Central memory CD8-positive, alpha-beta T cell (primary cell): ENCODE measurements at regions not wholly inside any gene's neighbourhood (a gene's known extent, or its start where the extent isn't known, plus 50 kb on each side); places are given as distances from the start of the nearest gene placed in this dataset.
A peak's percentile ranks its signal among the peaks of the same experiment; 100 is the strongest.

Source experiments
- ATAC-seq: fragments of 150-1000 bp; cut with Tn5 transposase; replicated peaks from 2 replicates; pipeline ENCODE4 v1.10.0; 2022; ENCODE audit warnings: mild to moderate bottlenecking, moderate FRiP score, moderate number of reproducible peaks; ENCODE audit not compliant: poor library complexity, severe bottlenecking; ENCODE audit errors: extremely low read depth
- DNase-seq, 2 donors: peaks; one replicate each; pipeline ENCODE4 v3.0.0; 2021; ENCODE audit warnings: low spot score in 2 of 2
- H3K27ac Mint-ChIP-seq: one replicate; pipeline ENCODE4 v1.8.0; 2022; ENCODE audit warnings: low read depth, mild to moderate bottlenecking, moderate library complexity, mixed read lengths
- H3K27me3 Mint-ChIP-seq: one replicate; pipeline ENCODE4 v1.8.0; 2022; ENCODE audit warnings: mixed read lengths
- H3K36me3 Mint-ChIP-seq: one replicate; pipeline ENCODE4 v1.8.0; 2022; ENCODE audit warnings: mild to moderate bottlenecking, moderate library complexity, mixed read lengths; ENCODE audit not compliant: insufficient read depth
- H3K4me1 Mint-ChIP-seq: one replicate; pipeline ENCODE4 v1.8.0; 2022; ENCODE audit warnings: mixed read lengths
- H3K4me3 Mint-ChIP-seq: one replicate; pipeline ENCODE4 v1.8.0; 2022; ENCODE audit warnings: mild to moderate bottlenecking, moderate library complexity, mixed read lengths
- H3K9me3 Mint-ChIP-seq: one replicate; pipeline ENCODE4 v1.8.0; 2022; ENCODE audit warnings: mixed read lengths

- no peak overlapping the region for H3K27ac Mint-ChIP-seq
- no peak overlapping the region for H3K4me3 Mint-ChIP-seq
- DNase-seq (no peak), ATAC-seq (peak; percentile 54)
- no peaks in the 10 kb centered on the region for H3K4me1 Mint-ChIP-seq
- peaks cover 23% of the 10 kb centered on the region for H3K27me3 Mint-ChIP-seq
- H3K9me3 Mint-ChIP-seq: no peaks in the 10 kb centered on the region
- H3K36me3 Mint-ChIP-seq: peaks cover 5% of the 10 kb centered on the region
Observed at GRCh38 chr12:30806989-30807694, 52.4 kb upstream of the CAPRIN2 start.

GRCh38 chr12:30805959-30806358, 51.2 kb upstream of the CAPRIN2 start:
- Mint-ChIP-seq H3K27me3 (peaks cover 17% of the 10 kb centered on the region), H3K27ac (no peak overlapping the region), H3K4me1 (no peaks in the 10 kb centered on the region), H3K36me3 (peaks cover 3% of the 10 kb centered on the region), H3K9me3 (no peaks in the 10 kb centered on the region), H3K4me3 (no peak overlapping the region)
- ATAC-seq (no peak), DNase-seq (no peak)
